ENCODE measurements at regions not wholly inside any gene's neighbourhood (a gene's known extent, or its start where the extent isn't known, plus 50 kb on each side); places are given as distances from the start of the nearest gene placed in this dataset.

DNA sequence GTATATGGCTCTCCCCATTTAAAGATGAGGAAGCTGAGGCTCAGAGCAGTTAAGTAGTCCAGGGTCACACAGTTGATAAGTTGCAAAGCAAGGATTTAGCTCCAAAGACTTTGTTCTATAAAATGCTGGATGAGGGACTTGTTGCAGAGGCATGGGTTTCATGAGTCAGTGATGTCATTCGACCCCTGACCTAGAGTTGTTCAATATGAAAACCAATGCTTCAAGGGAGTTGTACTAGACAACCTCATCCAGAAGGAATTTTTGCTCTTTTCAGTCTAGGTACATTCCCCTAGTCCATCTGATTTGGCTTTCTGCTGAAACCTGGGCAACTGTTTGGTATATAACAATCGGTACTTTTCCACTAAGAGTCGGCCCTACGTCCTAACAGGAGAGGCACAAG is 550.4 kb downstream of the EBF1 start:
- H3K36me3 ChIP-seq (ENCODE audit: control insufficient read depth, insufficient read depth, low read length) = no peaks in the 10 kb centered on the region
- no peaks in the 10 kb centered on the region for H3K27me3 ChIP-seq (ENCODE audit: control insufficient read depth, insufficient read depth, low read length)
- DNase-seq (ENCODE audit: low read depth) = peak; percentile 5
- TF ChIP-seq CTCF (IDR thresholded peaks at IDR 0.05; ENCODE audit: insufficient read depth, low read length, poor library complexity, severe bottlenecking) = no peak
- no peak overlapping the region for H3K4me3 ChIP-seq (ENCODE audit: low read depth, low read length)

GRCh38 chr5:158546748-158547147 is 553.0 kb downstream of the EBF1 start:
- no peaks in the 10 kb centered on the region for H3K36me3 ChIP-seq (ENCODE audit: control insufficient read depth, insufficient read depth, low read length)
- no peak for DNase-seq (ENCODE audit: low read depth)
- no peaks in the 10 kb centered on the region for H3K27me3 ChIP-seq (ENCODE audit: control insufficient read depth, insufficient read depth, low read length)
- TF ChIP-seq CTCF (IDR thresholded peaks at IDR 0.05; ENCODE audit: insufficient read depth, low read length, poor library complexity, severe bottlenecking) = no peak
- H3K4me3 ChIP-seq (ENCODE audit: low read depth, low read length) = no peak overlapping the region

GRCh38 chr5:158545949-158546530 is 553.7 kb downstream of the EBF1 start:
- DNase-seq (ENCODE audit: low read depth) = no peak
- Histone ChIP-seq H3K36me3 (ENCODE audit: control insufficient read depth, insufficient read depth, low read length) (no peaks in the 10 kb centered on the region), H3K27me3 (ENCODE audit: control insufficient read depth, insufficient read depth, low read length) (no peaks in the 10 kb centered on the region), H3K4me3 (ENCODE audit: low read depth, low read length) (no peak overlapping the region)
- no peak for TF ChIP-seq CTCF (IDR thresholded peaks at IDR 0.05; ENCODE audit: insufficient read depth, low read length, poor library complexity, severe bottlenecking)

DNA sequence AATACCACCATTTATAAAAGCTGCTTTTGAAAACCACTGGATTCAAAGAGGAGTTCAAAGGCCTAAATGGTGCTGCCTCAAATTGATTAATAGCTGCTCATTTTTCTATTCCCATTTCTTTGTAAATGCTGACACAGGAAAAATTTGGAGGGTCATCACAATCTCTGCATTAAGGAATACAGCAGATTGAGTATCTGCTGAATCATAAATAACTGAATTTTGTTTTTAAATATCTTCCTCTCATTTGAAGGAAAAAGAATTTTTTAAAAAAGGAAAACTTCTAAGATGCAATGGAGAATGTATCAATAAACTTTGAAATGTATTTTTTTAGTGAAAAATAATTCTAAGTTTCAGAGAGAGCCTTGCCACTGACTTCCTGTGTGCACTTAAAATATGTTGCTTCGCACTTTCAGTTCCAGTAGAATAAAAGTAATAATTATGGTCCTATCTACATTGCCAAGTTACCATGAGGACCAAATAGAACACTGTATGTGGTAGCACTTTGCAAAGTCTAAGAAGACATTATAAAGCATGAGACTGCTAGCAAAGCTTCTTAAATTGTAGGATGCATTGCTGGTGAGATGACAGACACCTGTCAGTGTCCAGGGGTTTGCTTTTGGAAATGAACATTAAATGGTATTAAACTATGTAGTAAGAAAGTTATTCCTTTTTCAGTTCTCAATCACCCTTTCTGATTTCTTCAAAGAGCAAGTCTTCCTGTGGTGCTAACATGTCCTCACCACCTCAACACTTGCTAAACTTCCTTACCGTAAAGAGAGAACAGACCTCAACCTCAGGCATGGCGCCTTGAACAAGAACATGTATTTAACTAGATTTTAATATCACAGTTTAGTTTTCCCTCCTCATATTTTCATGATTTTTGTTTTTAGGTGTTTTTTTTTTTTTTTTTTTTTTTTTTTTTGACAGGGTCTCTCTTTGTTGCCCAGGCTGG is 555.1 kb downstream of the EBF1 start:
- Histone ChIP-seq H3K4me3 (ENCODE audit: low read depth, low read length) (no peak overlapping the region), H3K36me3 (ENCODE audit: control insufficient read depth, insufficient read depth, low read length) (no peaks in the 10 kb centered on the region), H3K27me3 (ENCODE audit: control insufficient read depth, insufficient read depth, low read length) (no peaks in the 10 kb centered on the region)
- no peak for TF ChIP-seq CTCF (IDR thresholded peaks at IDR 0.05; ENCODE audit: insufficient read depth, low read length, poor library complexity, severe bottlenecking)
- no peak for DNase-seq (ENCODE audit: low read depth)

GRCh38 chr5:158543539-158544387 is 556.0 kb downstream of the EBF1 start:
- H3K4me3 ChIP-seq (ENCODE audit: low read depth, low read length) = no peak overlapping the region
- peak; percentile 44 for DNase-seq (ENCODE audit: low read depth)
- no peaks in the 10 kb centered on the region for H3K27me3 ChIP-seq (ENCODE audit: control insufficient read depth, insufficient read depth, low read length)
- TF ChIP-seq CTCF (IDR thresholded peaks at IDR 0.05; ENCODE audit: insufficient read depth, low read length, poor library complexity, severe bottlenecking) = no peak
- no peaks in the 10 kb centered on the region for H3K36me3 ChIP-seq (ENCODE audit: control insufficient read depth, insufficient read depth, low read length)
